ENCODE measurements at regions not wholly inside any gene's neighbourhood (a gene's known extent, or its start where the extent isn't known, plus 50 kb on each side); places are given as distances from the start of the nearest gene placed in this dataset.

DNA sequence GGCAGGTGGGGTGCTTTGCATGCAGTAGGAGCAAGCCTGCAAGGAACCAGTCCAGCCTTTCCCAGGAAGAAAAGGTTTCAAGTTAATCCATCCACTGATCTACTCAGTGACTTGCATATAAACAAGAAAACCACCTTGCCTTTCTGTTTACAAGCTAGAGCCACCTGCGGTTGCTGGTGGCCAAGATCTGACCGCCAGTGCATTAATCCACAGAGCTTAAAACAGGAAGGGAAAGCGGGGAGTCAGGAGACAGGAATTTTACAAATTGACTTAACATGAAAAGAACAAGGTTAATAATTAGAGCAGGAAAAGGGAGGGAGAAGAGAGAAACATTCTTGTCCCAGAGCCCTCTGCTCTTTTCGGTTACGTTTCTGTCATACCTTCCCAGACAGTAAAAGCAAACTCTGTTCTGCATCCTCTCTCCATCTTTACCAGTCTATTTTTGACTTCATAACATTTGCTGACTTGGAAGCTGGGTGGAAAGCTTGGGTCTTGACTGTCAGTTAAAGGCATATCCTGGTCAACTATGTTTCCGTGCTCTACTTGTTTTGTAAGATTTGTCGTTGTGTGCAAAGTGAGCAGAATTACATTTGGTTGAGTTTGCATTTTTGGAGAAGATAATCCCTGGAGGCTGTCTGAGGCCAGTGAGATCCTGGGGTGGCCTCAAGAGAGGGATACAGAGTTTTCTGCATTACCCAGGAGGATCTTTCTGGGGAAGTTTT lies 760.6 kb downstream of the EFNB2 start:
- no peaks in the 10 kb centered on the region for H3K4me1 ChIP-seq (ENCODE audit: insufficient read depth)
- no peaks in the 10 kb centered on the region for H3F3A ChIP-seq (ENCODE audit: insufficient read depth)
- H4K20me1 ChIP-seq (ENCODE audit: insufficient read depth) = no peaks in the 10 kb centered on the region
- H3K4me3 ChIP-seq = no peak overlapping the region
- no peaks in the 10 kb centered on the region for H3K79me2 ChIP-seq (ENCODE audit: insufficient read depth)
- no peak overlapping the region for H2AFZ ChIP-seq
- DNase-seq = no peak
- H3K27ac ChIP-seq = no peak overlapping the region
- no peaks in the 10 kb centered on the region for H3K36me3 ChIP-seq (ENCODE audit: low read depth)
- 47 to 62% methylated on average over 7 of the region's 7 CpGs for WGBS, 2 experiments (ENCODE audit: low coverage in 1 of 2, low lambda C conversion rate in 2 of 2, missing lambda C conversion rate in 2 of 2)
- H3K9me3 ChIP-seq (ENCODE audit: low read depth) = no peaks in the 10 kb centered on the region
- no peak for TF ChIP-seq EZH2 (IDR thresholded peaks at IDR 0.05; ENCODE audit: insufficient read depth, poor library complexity, severe bottlenecking)
- no peak for TF ChIP-seq EZH2phosphoT487 (IDR thresholded peaks at IDR 0.05; ENCODE audit: insufficient read depth, low read depth)
- no peaks in the 10 kb centered on the region for H3K27me3 ChIP-seq (replicated peaks; ENCODE audit: insufficient read depth)
- no peak overlapping the region for H3K4me2 ChIP-seq (ENCODE audit: unreplicated experiment)
- in situ Hi-C loops (cut with MboI) = no loop called here
- H3K9me2 ChIP-seq (ENCODE audit: insufficient read depth) = no peaks in the 10 kb centered on the region
- H3K9ac ChIP-seq = no peak overlapping the region

DNA sequence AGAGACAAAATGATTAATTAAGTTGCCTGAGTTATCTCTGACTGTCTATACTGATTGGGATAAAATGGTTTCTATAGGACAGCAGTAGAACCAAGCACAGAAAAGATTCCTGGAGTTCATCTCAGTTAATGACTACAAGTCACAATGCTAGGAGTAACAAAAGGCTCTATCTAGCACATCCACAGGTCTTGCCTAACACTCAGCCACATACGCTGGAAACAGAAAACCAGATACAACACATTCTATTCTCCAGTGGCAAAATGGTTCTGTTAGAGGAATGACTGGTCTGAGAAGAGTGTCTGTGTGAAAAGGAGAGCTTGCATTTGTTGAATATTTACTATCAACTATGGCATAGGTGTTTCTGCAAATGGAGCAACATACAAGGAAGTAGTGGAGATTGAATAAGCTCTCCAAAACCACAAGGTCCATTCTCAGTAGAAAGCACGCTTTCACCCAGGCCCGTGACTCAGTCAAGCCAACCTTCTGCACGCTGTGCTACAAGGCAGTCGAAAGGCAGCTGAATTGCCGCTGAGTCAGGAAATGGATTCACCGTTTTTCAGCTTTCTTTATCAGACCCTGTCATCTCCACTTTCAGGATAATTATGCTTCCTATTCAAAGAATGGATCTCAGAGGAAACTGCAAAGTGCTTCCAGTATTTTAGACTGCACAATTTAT lies 761.5 kb downstream of the EFNB2 start:
- Histone ChIP-seq H3K9me3 (ENCODE audit: low read depth) (no peaks in the 10 kb centered on the region), H4K20me1 (ENCODE audit: insufficient read depth) (no peaks in the 10 kb centered on the region), H3K4me1 (ENCODE audit: insufficient read depth) (no peaks in the 10 kb centered on the region), H3K4me3 (no peak overlapping the region), H2AFZ (no peak overlapping the region), H3F3A (ENCODE audit: insufficient read depth) (no peaks in the 10 kb centered on the region), H3K9ac (no peak overlapping the region), H3K9me2 (ENCODE audit: insufficient read depth) (no peaks in the 10 kb centered on the region), H3K27ac (no peak overlapping the region), H3K27me3 (replicated peaks; ENCODE audit: insufficient read depth) (no peaks in the 10 kb centered on the region), H3K79me2 (ENCODE audit: insufficient read depth) (no peaks in the 10 kb centered on the region), H3K36me3 (ENCODE audit: low read depth) (no peaks in the 10 kb centered on the region), H3K4me2 (ENCODE audit: unreplicated experiment) (no peak overlapping the region)
- in situ Hi-C loops (cut with MboI) = no loop called here
- TF ChIP-seq EZH2 (IDR thresholded peaks at IDR 0.05; ENCODE audit: insufficient read depth, poor library complexity, severe bottlenecking) (no peak), EZH2phosphoT487 (IDR thresholded peaks at IDR 0.05; ENCODE audit: insufficient read depth, low read depth) (no peak)
- 33 to 46% methylated on average over 7 of the region's 7 CpGs for WGBS, 2 experiments (ENCODE audit: low coverage in 1 of 2, low lambda C conversion rate in 2 of 2, missing lambda C conversion rate in 2 of 2)
- DNase-seq = no peak

DNA sequence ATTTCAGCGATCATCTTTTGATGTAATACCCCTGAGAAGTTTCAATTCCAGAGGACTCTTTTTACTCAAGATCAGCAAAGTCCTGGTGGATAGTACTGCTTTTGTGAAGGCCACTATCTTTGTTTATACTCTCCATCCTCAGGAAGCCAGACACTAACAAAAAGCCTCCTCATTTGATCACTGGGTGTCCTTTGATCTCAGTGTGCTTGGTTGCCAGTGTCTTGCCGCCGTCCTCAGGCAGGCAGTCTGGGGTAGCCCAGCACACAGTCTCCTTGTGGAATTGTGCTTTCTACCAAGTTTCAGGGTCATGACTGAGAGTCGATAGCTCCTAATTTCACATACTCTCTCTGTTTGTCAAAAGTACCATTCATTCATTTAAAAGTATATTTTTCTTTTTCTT lies 762.2 kb downstream of the EFNB2 start:
- DNase-seq = no peak
- no peak for TF ChIP-seq EZH2phosphoT487 (IDR thresholded peaks at IDR 0.05; ENCODE audit: insufficient read depth, low read depth)
- TF ChIP-seq EZH2 (IDR thresholded peaks at IDR 0.05; ENCODE audit: insufficient read depth, poor library complexity, severe bottlenecking) = no peak
- Histone ChIP-seq H3K9me3 (ENCODE audit: low read depth) (no peaks in the 10 kb centered on the region), H3K9ac (no peak overlapping the region), H3F3A (ENCODE audit: insufficient read depth) (no peaks in the 10 kb centered on the region), H2AFZ (no peak overlapping the region), H3K4me2 (ENCODE audit: unreplicated experiment) (no peak overlapping the region), H3K27ac (no peak overlapping the region), H3K9me2 (ENCODE audit: insufficient read depth) (no peaks in the 10 kb centered on the region), H3K4me1 (ENCODE audit: insufficient read depth) (no peaks in the 10 kb centered on the region), H3K36me3 (ENCODE audit: low read depth) (no peaks in the 10 kb centered on the region), H3K79me2 (ENCODE audit: insufficient read depth) (no peaks in the 10 kb centered on the region), H3K4me3 (no peak overlapping the region), H4K20me1 (ENCODE audit: insufficient read depth) (no peaks in the 10 kb centered on the region), H3K27me3 (replicated peaks; ENCODE audit: insufficient read depth) (no peaks in the 10 kb centered on the region)
- in situ Hi-C loops (cut with MboI) = no loop called here
- WGBS, 2 experiments (ENCODE audit: low coverage in 1 of 2, low lambda C conversion rate in 2 of 2, missing lambda C conversion rate in 2 of 2) = 33 to 48% methylated on average over 4 of the region's 4 CpGs

DNA sequence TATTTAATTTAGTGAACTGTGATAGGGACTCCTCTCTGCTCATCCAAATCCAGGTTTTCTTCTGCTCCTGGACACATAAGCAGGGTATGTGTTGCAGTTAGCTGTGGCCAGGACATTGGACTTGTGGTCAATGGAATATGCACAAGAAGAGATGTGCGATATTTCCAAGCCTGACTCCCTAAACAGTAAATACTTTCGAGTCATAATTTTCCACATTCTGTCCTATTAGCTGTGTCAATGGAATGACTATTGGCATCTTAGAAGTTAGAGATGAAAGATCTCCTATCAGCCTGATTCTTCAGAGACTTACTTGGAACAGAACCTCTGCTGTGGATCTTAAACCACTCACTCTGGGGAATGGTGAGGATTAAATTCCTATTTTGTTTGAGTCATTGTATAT lies 771.0 kb downstream of the EFNB2 start:
- no peaks in the 10 kb centered on the region for H4K20me1 ChIP-seq (ENCODE audit: insufficient read depth)
- no peaks in the 10 kb centered on the region for H3K9me3 ChIP-seq (ENCODE audit: low read depth)
- no peaks in the 10 kb centered on the region for H3K36me3 ChIP-seq (ENCODE audit: low read depth)
- H3K9me2 ChIP-seq (ENCODE audit: insufficient read depth) = no peaks in the 10 kb centered on the region; the same call in none of the 2 replicates
- in situ Hi-C loops (cut with MboI) = no loop called here
- H3K79me2 ChIP-seq (ENCODE audit: insufficient read depth) = no peaks in the 10 kb centered on the region
- TF ChIP-seq EZH2 (IDR thresholded peaks at IDR 0.05; ENCODE audit: insufficient read depth, poor library complexity, severe bottlenecking) (no peak), EZH2phosphoT487 (IDR thresholded peaks at IDR 0.05; ENCODE audit: insufficient read depth, low read depth) (no peak)
- no peak overlapping the region for H3K4me2 ChIP-seq (ENCODE audit: unreplicated experiment)
- no peak for DNase-seq
- no peaks in the 10 kb centered on the region for H3K4me1 ChIP-seq (ENCODE audit: insufficient read depth)
- no peak overlapping the region for H3K4me3 ChIP-seq
- WGBS, 2 experiments (ENCODE audit: low coverage in 1 of 2, low lambda C conversion rate in 2 of 2, missing lambda C conversion rate in 2 of 2) = 13 to 22% methylated on average over 2 of the region's 2 CpGs
- no peak overlapping the region for H3K9ac ChIP-seq
- H2AFZ ChIP-seq = no peak overlapping the region
- H3K27ac ChIP-seq = no peak overlapping the region
- H3K27me3 ChIP-seq (replicated peaks; ENCODE audit: insufficient read depth) = no peaks in the 10 kb centered on the region
- no peaks in the 10 kb centered on the region for H3F3A ChIP-seq (ENCODE audit: insufficient read depth)
